HS-5 (cell line): ENCODE measurements at regions not wholly inside any gene's neighbourhood (a gene's known extent, or its start where the extent isn't known, plus 50 kb on each side); places are given as distances from the start of the nearest gene placed in this dataset.

Experiments used
- DNase-seq: peaks from one replicate; pipeline ENCODE4 v3.0.0-alpha.2; 2012; ENCODE audit warnings: low read depth

DNA sequence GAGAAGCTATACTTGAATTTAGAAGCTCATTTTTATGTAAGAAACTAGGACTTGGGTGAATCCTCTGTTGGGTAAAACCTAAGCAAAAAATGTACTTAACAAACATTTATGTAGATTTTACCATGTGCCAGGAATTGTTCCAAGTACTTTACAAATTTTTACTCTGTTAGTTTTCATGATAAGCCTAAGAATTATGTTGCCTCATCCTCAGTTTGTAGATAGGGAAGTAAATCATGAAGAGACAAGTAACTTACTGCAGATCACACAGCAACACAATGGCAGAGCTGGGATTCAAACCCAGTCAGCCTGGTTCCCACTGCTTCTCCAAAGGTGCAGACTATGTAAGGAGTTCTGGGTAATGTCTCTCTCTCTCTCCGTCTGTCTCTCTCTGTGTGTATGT is 169.9 kb downstream of the DIPK2A start:
- no peak for DNase-seq

DNA sequence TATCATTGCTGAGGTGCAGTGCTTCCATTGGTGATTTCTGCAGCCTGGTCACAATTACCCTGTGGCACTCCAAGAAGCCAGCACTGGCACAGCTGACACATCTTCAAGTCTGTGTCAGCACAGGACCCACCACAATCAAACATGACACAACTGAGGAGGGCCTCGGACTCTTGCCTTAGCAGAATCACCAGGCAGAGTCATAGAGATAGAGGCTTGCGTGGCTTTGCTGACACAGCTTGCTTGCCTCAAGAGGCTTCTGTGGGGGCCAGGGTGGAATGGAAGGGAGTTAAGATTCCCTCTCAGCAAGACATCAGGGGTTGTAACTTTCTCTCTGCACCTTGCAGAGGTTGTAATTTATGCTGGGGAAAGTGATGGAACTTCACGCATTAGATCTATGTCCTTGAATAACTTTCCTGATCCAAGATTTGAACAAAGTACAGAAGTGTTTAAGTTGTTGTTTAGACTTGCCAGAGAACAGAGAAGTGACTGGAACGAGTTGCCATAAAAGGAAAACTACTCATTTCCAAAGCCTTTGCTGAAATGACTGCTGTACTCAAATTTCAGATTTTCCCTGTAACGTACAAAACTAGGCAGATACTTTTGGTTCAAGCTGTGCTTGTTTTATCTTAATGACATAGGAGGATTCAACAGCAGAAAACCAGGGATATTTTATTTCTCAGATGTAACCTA is 170.7 kb downstream of the DIPK2A start:
- DNase-seq: no peak

DNA sequence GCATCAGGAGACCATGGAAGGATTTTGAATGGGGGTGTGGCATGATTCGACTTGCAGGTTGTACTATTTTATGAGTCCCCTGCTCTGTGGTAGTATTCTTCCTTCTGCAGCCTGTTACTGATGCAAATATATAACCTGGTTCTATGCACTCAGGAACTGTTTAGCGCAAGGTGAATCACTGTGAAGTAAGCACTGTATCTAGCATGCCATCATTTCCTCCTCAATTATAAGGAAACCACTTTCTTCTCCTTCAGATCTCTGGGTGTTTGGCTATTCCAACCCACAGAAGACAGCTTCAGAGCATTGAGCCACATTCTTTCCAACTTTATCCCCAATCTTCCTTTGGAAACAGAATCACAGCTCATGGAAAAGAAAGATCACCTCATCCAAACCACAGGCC is 176.7 kb downstream of the DIPK2A start:
- DNase-seq: no peak

DNA sequence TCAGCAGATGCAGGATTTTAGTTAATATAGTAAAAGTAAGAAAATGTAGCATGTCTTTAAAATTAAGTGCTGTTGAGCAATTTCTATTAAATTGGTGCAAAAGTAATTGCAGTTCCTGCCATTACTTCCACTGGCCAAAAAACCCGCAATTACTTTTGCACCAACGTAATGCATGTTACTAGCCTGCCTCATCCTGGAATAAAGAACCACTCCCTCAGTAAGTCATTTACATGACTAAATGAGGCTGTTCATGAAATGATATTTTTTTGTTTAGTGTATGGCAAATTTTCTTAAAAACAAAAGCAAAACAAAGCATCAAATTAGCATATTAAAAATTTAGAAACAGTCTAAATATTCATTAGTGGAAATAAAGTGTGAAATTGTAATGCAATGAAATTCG is 180.4 kb downstream of the DIPK2A start:
- no peak for DNase-seq

DNA sequence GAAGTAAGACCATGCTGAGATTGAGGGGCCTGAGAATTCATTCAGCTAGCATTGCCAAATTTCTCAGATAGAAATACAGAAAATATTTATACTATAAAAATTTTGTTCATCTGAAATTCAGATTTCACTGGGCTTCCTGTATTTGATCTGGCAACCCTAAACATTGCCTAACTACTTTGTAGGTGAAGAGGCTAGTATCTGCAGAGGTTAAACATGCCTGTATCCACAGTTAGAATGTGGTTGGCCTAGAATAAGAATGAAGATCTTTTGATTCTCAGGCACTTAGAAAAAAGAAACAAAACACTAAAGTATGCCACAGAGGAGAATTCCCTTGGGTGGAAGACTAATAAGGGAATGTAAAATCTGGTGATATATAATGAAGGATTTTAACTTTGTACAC is 189.0 kb downstream of the DIPK2A start:
- no peak for DNase-seq

DNA sequence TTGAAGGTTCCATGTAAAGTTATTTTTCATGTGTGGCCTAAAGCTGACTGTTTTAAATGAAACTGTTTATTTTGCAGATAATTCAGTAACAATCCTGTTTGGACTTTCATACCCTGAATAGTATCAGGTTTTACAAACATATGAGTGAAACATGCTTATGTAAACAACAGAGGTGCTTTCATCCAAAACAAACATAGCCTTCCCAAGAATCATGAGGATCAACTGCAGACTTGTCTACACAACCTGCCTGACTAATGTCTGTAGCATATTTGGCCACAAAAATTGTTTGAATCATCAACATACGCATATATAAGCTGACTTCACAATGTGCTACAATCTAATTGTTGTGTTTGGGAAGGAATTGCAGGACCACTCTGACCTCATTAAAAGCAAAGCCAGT is 190.4 kb downstream of the DIPK2A start:
- DNase-seq: no peak

DNA sequence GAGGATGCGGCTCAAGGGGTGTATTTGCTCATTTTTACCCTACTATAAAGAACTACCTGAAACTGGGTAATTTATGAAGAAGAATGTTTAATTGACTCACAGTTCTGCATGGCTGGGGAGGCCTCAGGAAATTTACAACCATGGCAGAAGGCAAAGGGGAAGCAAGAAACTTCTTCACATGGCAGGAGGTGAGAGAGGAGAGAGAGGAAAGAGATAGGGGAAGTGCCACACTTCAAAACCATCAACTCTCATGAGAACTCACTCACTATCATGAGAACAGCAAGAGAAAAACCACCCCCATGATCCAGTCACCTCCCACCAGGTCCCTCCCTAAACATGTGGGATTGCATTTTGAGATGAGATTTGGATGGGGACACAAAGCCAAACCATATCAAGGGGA is 192.7 kb downstream of the DIPK2A start:
- no peak for DNase-seq

DNA sequence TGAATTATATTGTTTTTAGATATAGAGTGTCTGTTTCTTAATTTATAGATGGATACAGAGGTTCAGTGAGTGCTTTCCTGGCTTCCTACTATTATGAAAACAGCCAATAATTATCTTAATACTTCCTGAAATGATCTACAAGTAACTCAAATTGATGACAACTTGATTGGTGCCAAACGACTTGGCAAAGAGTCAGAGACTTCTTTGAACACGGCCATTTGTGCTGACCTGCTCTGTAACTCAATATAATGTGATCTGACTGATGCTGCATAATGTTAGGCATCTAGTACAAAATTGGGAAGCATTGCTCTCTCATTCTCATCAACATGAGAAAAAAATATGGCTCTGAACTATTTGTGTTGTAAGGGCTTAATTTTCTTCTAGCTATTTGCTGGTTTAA is 193.9 kb downstream of the DIPK2A start:
- no peak for DNase-seq

DNA sequence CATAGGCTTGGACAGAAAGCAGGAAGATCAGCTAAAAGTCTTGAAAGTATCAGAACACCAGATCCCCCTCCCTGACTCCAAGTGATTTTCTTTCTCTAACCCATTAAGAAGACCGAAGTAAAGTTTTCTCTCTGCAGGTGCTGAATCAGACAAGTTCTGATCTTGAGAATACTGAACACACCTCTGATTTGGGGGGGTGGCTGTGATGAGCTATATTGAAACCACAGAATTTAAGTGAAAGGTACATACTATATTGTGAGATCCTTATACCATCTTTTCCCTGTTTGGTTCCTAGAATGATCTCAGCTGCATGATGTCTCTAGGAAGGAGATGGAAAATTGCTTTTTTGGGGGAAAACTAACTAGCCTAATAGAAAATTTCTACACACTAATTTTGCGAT is 196.0 kb downstream of the DIPK2A start:
- no peak for DNase-seq

DNA sequence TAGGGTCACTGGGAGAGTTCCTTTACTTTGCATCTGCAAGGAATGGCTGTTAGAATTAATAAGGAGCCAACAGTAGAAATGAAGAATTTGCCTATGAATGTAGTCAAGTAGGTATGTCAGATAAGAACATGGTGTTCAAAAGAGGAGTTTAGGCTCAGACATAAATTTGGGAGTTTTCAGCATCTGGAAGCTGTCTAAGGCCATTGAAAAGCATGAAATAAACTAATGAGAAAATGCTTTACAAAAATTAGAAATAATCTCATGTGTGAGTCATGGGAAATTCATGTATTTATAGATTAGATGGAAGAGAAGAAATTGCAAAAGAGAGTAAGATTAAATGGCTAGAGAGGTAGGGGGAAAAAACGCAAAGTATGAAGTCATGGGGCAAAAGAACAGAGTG is 201.9 kb downstream of the DIPK2A start:
- DNase-seq: no peak

DNA sequence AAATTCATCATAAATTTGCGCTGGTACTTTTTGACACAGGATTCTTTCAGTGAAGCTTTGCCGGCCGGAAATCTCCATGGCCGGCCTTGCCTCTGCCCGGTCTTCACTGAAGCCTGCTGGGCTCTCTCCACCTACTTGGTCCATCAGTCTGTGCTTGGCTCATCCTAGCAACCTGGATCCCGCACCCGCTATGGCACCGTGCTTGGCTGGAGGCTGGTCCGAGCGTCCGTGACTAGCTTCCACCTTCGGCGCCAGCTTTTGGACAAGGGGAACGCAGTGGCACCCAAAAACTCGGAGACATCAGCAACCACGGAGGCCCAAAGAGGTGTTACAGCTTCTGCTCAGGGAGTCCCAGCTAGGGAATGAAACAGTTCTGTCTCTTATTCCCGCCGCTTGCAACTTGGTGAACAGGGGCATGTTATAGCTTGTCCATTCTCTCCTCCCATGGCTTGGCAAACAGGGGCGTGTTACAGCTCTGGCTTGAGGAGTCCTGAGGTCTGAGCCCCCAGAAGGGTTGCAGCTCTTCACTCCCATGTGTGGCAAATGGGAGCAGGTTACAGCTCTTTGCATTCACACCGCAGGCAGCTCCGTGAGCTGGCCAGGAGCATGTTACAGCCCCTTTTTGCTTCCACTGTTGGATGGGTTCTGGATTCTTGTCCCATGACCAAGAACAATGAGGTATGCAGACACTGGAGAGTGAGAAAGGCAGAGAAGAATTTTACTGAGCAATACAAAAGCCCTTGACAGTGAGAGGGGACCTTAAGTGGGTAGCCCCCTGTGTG is 204.2 kb downstream of the DIPK2A start:
- no peak for DNase-seq

DNA sequence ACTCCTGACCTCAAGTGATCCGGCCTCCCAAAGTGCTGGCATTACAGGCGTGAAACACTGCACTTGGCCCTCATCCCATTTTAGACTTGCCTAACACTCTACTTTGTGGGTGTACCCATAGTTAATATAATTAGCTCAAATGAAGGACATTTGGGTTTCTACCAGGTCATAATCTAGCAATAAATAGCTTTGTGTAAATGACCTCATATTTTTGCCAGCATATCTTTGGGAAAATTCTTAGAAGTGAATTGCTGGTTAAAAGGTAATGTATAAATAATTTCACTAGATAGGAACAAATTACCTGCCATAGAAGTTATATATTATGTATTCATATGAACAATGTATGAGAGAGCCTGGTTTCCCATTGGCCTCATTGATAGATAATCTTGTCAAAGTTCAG is 206.0 kb downstream of the DIPK2A start:
- no peak for DNase-seq

DNA sequence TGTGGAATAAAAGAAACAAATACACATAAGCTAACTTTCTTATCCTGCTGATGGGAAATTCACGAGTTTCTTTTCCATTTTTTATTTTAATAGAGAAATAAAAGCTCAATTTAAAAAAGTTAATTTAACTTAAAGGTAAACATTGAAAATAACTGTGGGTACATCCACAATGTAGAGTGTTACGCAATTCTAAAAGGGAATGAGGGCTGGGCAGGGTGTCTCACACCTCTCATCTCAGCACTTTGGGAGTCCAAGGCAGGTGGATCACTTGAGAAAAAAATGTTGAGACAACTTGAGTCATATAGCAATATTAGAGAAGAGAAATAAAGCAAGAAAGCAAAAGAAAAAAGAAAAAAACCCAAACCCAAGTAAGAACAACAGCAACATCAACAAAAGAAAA is 207.0 kb downstream of the DIPK2A start:
- no peak for DNase-seq

DNA sequence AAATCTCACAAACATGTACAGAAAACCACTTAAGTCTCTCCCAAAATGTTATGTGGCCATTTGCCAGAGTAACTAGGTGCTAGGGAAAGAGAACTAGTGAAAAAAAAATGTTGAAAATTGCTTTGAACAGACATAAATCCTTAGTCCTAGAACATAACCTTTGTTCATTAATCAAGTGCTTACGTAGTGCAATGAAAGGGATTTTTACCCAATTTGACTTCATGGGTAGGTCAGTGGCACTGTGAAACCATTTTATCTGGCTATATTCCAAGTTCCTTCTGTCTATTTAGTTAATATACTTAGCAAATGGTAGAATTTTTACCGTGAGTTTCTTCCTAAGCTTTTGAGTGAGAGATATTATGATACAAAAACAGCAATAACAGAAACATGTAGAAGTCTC is 209.4 kb downstream of the DIPK2A start:
- no peak for DNase-seq

DNA sequence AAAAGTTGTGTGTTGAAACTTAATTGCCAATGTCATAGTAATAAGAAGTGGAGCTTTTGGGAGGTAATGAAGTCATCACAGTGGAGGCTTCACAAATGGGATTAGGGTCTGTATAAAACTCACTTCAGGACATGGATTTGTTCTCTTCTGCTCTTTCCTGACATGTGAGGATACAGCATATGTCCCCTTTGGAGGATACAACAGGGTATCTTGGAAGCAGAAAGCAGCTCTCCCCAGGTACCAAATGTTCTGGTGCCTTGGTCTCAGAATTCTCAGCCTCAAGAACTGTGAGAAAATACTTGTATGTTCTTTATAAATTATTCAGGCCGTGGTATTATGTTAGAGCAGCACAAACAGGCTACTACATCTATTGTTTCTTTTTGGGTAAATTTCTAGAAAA is 210.9 kb downstream of the DIPK2A start:
- no peak for DNase-seq

DNA sequence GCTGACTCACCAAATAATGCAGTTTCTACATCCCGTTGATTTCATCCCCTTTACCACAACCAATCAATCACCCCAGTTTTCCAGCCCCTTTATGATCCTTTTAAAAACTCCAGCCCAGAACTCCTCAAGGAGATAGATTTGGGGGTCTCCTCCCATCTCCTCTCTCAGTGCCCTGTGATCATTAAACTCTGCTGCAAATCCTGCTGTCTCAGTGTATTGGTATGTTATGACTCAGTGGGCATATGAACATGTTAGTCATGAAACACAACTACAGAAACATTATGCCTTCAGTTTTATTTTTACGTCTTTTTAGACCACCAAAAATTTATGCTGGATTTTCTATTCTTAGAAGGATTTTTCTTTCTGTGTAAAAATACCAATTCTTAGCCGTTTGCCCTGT is 213.7 kb downstream of the DIPK2A start:
- DNase-seq: peak; percentile 22

DNA sequence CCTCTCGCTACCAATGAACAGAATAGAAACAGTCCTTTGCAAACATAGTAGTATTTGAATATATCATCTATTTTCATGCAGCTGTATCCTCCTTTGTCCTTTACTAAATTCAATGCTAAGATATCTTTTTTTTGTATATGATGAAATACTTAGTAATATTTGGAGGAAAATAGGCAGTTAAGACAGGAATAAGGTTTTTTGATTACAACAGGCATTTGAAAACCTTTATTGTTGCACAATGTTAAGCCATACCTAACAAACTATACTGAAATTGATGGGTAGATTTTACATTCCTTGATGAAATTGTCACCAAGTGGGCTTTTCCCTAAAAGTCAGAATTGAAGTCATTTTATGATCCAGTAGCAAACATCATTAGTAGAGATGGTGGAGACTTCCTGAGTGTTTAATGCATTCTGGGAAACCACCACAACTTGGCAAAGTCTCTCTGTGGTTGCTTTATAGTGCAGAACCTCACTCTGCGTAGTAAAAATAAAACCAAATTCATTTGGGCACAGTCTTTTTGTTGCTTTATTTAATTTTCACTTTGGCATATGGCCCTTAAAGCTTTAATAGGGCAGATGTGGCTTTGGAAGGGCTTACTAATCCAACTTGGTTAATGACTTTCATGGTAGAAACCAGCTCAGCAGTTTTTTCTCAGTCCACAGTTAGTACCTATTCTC is 216.0 kb downstream of the DIPK2A start:
- DNase-seq: no peak

DNA sequence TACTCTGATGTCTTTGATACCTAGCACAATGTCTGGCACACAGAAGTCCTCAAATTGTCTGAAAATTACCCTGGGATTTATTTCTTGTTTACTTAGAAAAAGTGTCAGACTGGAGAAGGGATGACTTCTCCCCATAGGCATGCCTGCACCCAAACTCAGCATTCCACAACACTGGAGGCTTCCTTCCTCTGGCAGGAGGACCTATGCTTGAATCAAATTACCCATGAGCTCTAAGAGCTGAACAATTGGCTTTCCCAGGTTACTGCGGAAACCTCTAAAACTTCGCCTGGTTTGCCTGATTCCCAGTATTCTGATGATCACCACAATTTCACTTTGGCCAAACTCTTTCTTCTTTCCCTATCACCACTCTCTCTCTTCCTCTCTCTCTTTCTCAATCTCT is 217.4 kb downstream of the DIPK2A start:
- no peak for DNase-seq

DNA sequence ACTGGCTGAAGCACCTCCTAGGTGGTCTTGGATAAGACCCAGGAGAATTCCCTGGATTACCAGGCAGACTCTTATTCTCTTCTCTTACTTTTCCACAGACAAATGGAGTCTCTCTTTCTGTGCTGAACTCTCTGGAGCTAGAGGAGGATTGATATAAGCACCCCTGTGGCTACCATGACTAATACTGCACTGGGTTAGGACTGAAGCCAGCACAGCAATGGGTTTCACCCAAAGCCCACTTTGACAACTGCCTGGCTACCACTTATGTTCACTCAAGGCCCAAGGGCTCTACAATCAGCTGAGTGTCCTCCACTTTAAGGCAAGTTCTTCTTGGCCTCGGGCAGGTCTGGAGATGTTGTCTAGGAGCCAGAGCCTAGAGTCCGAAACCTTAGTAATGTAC is 225.5 kb downstream of the DIPK2A start:
- DNase-seq: no peak

DNA sequence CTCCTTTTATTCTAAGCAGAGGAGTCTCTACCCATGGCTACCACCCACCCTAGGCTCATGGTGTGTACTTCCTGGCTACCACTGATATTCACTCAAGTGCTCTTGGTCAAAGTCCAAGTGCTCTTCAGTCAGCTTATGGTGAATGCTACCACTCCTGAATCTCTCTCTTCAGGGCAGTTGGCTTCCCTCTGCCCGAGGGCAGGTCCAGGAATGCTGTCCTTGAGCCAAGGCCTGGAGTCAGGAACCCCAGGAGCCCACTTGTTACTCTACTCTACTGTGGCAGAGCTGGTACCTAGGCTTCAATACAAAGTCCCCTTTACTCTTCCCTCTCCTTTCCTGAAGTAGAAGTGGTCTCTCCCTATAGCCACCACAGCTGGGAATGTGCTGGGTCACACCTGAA is 226.0 kb downstream of the DIPK2A start:
- no peak for DNase-seq

DNA sequence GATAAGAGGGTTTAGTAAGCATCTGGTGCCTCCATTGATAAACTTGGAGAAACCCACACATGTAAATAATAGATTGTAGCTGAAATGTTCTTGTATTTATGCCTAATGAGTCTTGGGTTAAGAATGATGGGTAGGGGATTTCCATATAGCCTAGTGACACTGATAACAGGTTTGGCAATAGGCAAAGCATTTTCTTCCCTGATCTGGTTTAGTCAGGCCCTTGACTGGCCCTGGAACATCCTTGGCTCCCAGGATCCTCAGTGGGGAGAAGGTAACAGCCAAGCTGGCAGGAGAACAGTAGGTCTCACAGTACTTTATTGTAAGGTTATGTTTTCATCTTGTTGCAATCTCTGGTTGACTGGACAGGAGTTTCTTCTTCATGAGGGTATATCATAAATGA is 228.4 kb downstream of the DIPK2A start:
- no peak for DNase-seq

DNA sequence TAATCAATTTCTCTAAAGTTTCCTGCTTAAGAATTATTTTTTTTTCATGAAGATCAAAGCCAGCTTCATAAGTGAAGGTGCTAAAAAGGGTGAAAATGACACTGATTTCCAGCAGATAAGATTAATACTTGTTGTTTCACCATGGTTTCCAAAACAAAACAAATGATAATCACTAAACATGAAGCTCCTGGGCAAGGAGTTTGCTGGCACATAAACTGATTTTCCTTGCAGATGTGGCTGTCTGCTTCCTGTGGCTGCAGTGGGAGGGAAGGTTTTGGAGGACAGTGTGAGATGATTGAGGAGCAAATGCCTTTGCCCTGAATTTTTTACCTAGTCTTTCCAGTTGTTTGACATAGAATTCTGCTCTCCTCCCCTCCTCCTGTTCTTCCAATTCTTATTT is 228.8 kb downstream of the DIPK2A start:
- no peak for DNase-seq

DNA sequence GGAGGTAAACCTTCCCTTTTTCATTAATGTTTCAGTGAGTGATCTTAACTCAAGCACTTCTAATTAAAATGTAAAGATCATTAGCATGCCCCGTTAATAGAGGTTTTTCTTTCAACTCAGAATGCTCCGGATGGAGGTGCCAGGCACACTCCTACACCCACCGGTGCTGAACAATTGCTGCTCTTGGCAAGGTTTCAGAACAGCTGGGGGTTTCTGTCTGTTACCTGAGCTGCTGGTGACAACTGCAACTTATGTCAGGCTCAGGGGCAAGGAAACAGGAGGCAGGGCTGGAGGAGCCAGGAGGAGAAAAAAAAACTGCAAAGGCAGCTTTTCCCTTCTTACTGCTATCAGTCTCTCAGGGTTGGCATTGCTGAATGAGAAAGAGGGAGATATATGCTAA is 250.1 kb downstream of the DIPK2A start:
- no peak for DNase-seq
